GM10266 (cell line): ENCODE measurements at regions not wholly inside any gene's neighbourhood (a gene's known extent, or its start where the extent isn't known, plus 50 kb on each side); places are given as distances from the start of the nearest gene placed in this dataset.
"Not testable (repeated sequence)": the region's sequence is repeated elsewhere in the genome, so short reads cannot be mapped to it uniquely, and the experiment has no call there.

Experiments used
- DNase-seq: peaks from one replicate; pipeline ENCODE4 v3.0.0; 2012; ENCODE audit errors: extremely low spot score
- TF ChIP-seq, protein P1 (sequence below): IDR thresholded peaks from 2 replicates; pipeline ENCODE4 v1.5.1; 2012; ENCODE audit warnings: mild to moderate bottlenecking, low read depth; ENCODE audit not compliant: control insufficient read depth, insufficient read depth; ENCODE audit errors: missing control alignments

DNA sequence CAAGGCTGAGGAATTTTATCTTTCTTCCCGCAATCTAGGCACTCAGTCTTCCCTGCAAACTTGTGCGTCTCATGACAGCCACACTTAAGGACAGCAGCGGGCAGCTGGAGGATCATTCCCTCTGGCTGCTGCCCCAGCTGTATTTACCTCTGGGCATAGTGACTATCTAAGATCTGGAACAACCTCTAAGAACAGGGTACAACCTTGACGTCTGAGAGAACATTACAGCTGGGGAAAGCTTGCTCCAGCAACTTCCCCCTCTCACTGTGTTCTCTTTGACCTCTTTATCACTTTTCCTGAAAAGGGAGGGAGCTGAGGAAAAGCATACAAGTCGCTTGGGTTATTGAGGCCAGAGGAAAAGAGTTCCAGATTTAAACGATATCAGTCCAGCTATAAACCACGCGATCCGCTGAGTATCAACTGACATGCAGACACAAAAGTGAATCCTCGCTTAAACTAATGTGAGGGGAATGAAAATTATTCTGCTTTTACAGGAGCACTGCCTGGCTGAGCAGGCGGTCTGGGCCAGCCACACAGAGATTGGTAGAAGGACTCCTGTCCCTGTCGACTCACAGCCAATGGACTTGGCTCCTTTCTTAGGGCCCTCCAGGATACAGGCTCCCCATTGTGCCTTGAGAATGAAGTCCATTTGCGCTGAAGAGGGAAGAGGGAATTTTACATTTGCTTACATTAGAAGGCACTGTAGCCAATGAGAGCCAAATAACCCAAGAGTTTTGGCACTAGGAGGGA is 153.3 kb downstream of the QRSL1 start:
- TF ChIP-seq, protein P1, sequence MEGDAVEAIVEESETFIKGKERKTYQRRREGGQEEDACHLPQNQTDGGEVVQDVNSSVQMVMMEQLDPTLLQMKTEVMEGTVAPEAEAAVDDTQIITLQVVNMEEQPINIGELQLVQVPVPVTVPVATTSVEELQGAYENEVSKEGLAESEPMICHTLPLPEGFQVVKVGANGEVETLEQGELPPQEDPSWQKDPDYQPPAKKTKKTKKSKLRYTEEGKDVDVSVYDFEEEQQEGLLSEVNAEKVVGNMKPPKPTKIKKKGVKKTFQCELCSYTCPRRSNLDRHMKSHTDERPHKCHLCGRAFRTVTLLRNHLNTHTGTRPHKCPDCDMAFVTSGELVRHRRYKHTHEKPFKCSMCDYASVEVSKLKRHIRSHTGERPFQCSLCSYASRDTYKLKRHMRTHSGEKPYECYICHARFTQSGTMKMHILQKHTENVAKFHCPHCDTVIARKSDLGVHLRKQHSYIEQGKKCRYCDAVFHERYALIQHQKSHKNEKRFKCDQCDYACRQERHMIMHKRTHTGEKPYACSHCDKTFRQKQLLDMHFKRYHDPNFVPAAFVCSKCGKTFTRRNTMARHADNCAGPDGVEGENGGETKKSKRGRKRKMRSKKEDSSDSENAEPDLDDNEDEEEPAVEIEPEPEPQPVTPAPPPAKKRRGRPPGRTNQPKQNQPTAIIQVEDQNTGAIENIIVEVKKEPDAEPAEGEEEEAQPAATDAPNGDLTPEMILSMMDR, result no peak
- no peak for DNase-seq

DNA sequence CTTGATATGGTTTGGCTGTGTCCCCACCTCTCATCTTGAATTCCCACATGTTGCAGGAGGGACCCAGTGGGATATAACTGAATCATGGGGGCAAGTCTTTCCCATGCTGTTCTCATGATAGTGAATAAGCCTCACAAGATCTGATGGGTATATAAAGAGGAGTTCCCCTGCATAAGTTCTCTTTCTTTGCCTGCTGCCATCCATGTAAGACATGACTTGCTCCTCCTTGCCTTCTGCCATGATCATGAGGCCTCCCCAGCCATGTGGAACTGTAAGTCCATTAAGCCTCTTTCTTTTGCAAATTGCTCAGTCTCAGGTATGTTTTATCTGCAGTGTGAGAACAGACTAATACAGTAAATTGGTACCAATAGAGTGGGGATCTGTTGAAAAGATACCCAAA is 150.2 kb downstream of the QRSL1 start:
- DNase-seq, result not testable (repeated sequence)

DNA sequence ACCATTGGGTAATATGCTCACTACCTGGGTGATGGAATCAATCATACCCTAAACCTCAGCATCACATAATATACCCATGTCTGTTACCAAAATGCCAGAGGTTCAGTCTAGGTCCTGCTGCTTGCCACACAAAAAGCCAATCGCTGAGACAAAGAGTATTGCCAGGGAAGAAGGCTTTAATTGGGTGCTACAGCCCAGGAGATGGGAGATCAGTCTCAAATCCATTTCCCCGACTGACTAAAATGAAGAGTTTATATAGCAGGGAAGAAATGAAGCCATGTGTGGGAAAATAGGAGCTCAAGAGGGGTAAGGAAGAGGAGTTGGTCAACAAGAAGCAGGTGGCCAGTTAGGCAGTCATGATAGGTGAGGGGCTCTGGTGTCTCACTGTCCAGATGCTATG is 149.6 kb downstream of the QRSL1 start:
- no peak for DNase-seq
- TF ChIP-seq, protein P1, result no peak

DNA sequence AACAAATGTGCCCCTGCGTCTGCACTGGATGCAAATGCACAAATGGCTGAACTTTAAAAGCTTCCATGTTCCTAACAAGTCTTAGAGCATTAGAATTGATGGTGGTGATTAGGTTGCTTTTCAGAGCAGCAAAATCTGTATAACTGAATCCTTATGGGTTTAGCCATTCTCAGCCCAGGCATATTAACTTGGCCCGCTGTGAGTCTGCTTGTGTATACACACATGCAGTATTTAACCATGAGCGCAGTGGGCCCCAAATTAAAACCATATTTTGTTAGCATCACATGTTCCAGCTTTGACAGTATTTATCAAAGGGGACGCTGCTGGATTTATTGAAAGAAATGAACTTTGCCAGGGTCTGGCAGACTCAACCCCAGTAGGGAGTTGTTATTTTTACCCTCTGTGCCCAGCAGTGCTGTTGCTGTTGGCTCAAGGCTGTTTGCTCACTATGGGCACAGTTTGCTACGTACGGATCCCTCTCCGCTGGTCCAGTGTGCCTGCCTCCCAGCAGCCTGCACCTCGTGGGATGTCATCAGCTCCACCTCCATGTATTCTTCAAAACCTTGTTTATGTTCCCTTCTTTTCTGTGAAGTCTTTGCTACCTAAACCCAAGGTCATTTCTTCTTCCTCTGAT is 144.7 kb downstream of the QRSL1 start:
- TF ChIP-seq, protein P1, result no peak
- DNase-seq, result no peak

DNA sequence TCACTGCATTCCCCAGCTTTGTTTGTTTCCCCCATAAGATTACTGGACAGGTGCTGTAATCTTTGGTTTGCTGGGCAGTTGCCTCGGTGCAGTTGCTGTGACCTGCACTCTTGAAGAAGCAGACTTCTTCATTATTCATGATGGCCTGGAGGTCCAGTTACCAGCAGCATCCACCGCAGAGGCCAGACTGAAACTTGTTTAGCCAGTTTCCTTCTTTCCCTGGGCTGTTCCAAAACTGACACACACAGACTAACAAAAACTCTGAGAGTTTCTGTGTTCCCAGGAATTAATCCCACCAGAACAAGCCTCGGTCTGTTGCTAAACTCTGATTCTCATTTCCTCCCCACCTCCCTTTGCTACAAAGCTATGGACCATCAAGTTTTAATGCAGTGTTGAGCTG is 144.1 kb downstream of the QRSL1 start:
- DNase-seq, result no peak
- TF ChIP-seq, protein P1, result no peak

DNA sequence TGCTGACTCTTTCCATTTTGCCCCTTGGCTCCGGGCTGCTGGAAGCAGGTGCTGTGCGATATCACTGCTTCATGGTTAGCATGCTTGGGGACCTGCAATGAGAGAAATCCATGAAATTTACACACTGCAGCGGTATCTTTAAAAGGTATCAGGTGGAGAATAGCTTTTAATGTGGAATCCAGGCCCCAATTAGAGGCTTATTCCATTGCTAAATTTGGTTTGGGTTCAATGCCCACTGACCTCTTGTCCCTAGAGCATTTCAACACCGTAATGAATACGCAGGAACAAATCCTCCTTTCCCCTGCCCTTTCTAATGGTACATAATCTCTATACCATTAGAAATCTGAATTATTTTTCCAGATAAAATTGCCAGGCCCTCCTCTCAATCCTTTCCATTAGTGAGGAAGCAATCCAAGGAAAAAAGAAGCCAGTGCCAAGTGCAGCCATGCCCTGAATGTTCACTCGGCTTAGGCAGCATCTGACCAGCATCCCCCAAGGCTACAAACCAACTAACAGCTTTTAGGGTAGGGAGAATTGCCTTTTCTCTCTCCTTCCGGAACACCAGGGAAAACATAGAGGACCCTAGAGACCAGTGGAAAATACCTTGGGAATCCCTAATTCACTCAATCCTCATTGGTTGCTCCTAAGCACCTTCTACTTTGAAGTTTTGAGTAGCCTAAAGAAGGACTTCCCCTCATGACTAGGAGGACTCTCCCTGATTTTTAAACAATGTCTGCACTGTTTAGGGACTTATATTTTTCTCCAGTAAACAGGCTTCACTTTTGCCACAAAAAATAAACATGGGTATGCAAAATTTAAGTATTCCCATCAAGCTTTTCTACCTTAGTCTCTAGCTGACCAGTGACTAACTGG is 143.1 kb downstream of the QRSL1 start:
- DNase-seq, result no peak

DNA sequence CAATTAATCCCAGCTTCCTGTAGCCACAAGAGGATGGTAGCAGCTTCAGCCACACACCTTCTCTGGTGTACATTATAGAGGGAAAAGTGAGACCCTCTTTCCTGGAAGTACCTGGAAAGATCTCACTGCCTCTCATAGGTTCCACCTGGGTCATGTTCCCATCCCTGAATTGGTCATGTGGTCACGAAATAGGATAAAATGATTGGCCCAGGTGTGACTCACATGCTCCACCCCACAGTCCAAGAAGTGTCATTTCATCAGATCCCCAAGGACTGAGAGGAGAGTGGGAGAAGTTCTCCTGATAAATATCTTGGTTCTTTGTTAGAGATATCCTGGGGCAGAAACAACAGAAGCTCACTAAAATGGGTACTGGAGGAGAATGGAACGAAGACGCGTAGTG is 142.4 kb downstream of the QRSL1 start:
- DNase-seq, result no peak
- TF ChIP-seq, protein P1, result no peak

More for the DNA sequence above, 143.1 kb downstream of the QRSL1 start:
- TF ChIP-seq, protein P1, result no peak
